ENCODE measurements at regions not wholly inside any gene's neighbourhood (a gene's known extent, or its start where the extent isn't known, plus 50 kb on each side); places are given as distances from the start of the nearest gene placed in this dataset.

- POLR2A ChIA-PET = no interaction called here
- Histone ChIP-seq H3K4me1 (ENCODE audit: control extremely low read depth in 1 of 4, control insufficient read depth in 4 of 4, insufficient read depth in 4 of 4, low read length in 3 of 4) (no peaks in the 10 kb centered on the region), H3K27me3 (replicated peaks in 2 of 5; ENCODE audit: control insufficient read depth in 4 of 5, insufficient read depth in 5 of 5, low read length in 4 of 5) (no peaks in the 10 kb centered on the region), H3K4me3 (ENCODE audit: control insufficient read depth in 1 of 7, extremely low read depth in 1 of 7, insufficient read depth in 4 of 7, low read depth in 2 of 7, low read length in 6 of 7) (no peak overlapping the region), H3K27ac (ENCODE audit: insufficient read depth in 1 of 2, low read depth in 1 of 2, low read length in 2 of 2, poor library complexity in 1 of 2, severe bottlenecking in 2 of 2) (no peak overlapping the region), H3K9me3 (ENCODE audit: control extremely low read depth in 1 of 5, control insufficient read depth in 4 of 5, insufficient read depth in 2 of 5, low read depth in 1 of 5, low read length in 4 of 5) (peaks cover 0 to 4% (median 2%) of the 10 kb centered on the region in 5 experiments), H3K36me3 (ENCODE audit: control insufficient read depth in 4 of 4, insufficient read depth in 4 of 4, low read length in 3 of 4) (no peaks in the 10 kb centered on the region)
- no CpG with 5 or more reads among the region's 1 CpG for WGBS (ENCODE audit: insufficient coverage)
- CTCF ChIA-PET = no interaction called here
- no peak for DNase-seq
Measured at GRCh38 chr4:127082986-127083385, 549.8 kb upstream of the INTU start.

GRCh38 chr4:127084666-127085065, 548.1 kb upstream of the INTU start:
- no peak overlapping the region for H3K27ac ChIP-seq (ENCODE audit: insufficient read depth in 1 of 2, low read depth in 1 of 2, low read length in 2 of 2, poor library complexity in 1 of 2, severe bottlenecking in 2 of 2)
- DNase-seq = no peak
- H3K27me3 ChIP-seq (replicated peaks in 2 of 5; ENCODE audit: control insufficient read depth in 4 of 5, insufficient read depth in 5 of 5, low read length in 4 of 5) = no peaks in the 10 kb centered on the region
- CTCF ChIA-PET = no interaction called here
- POLR2A ChIA-PET = no interaction called here
- no CpG with 5 or more reads among the region's 1 CpG for WGBS (ENCODE audit: insufficient coverage)
- H3K4me3 ChIP-seq (ENCODE audit: control insufficient read depth in 1 of 7, extremely low read depth in 1 of 7, insufficient read depth in 4 of 7, low read depth in 2 of 7, low read length in 6 of 7) = no peak overlapping the region
- H3K9me3 ChIP-seq (ENCODE audit: control extremely low read depth in 1 of 5, control insufficient read depth in 4 of 5, insufficient read depth in 2 of 5, low read depth in 1 of 5, low read length in 4 of 5) = peaks cover 0 to 4% (median 2%) of the 10 kb centered on the region in 5 experiments
- H3K36me3 ChIP-seq (ENCODE audit: control insufficient read depth in 4 of 4, insufficient read depth in 4 of 4, low read length in 3 of 4) = no peaks in the 10 kb centered on the region
- H3K4me1 ChIP-seq (ENCODE audit: control extremely low read depth in 1 of 4, control insufficient read depth in 4 of 4, insufficient read depth in 4 of 4, low read length in 3 of 4) = no peaks in the 10 kb centered on the region

GRCh38 chr4:127097061-127097460, 535.7 kb upstream of the INTU start:
- 80% methylated on average over 1 of the region's 2 CpGs for WGBS (ENCODE audit: insufficient coverage)
- Histone ChIP-seq H3K4me3 (ENCODE audit: control insufficient read depth in 1 of 7, extremely low read depth in 1 of 7, insufficient read depth in 4 of 7, low read depth in 2 of 7, low read length in 6 of 7) (no peak overlapping the region), H3K36me3 (ENCODE audit: control insufficient read depth in 4 of 4, insufficient read depth in 4 of 4, low read length in 3 of 4) (no peaks in the 10 kb centered on the region), H3K27ac (ENCODE audit: insufficient read depth in 1 of 2, low read depth in 1 of 2, low read length in 2 of 2, poor library complexity in 1 of 2, severe bottlenecking in 2 of 2) (no peak overlapping the region), H3K27me3 (replicated peaks in 2 of 5; ENCODE audit: control insufficient read depth in 4 of 5, insufficient read depth in 5 of 5, low read length in 4 of 5) (no peaks in the 10 kb centered on the region), H3K9me3 (ENCODE audit: control extremely low read depth in 1 of 5, control insufficient read depth in 4 of 5, insufficient read depth in 2 of 5, low read depth in 1 of 5, low read length in 4 of 5) (no peaks in the 10 kb centered on the region), H3K4me1 (ENCODE audit: control extremely low read depth in 1 of 4, control insufficient read depth in 4 of 4, insufficient read depth in 4 of 4, low read length in 3 of 4) (no peaks in the 10 kb centered on the region)
- no peak for DNase-seq
- ChIA-PET POLR2A (no interaction called here), CTCF (no interaction called here)

- Histone ChIP-seq H3K9me3 (ENCODE audit: control extremely low read depth in 1 of 5, control insufficient read depth in 4 of 5, insufficient read depth in 2 of 5, low read depth in 1 of 5, low read length in 4 of 5) (peaks cover 0 to 4% (median 2%) of the 10 kb centered on the region in 5 experiments), H3K27ac (ENCODE audit: insufficient read depth in 1 of 2, low read depth in 1 of 2, low read length in 2 of 2, poor library complexity in 1 of 2, severe bottlenecking in 2 of 2) (no peak overlapping the region), H3K27me3 (replicated peaks in 2 of 5; ENCODE audit: control insufficient read depth in 4 of 5, insufficient read depth in 5 of 5, low read length in 4 of 5) (no peaks in the 10 kb centered on the region), H3K36me3 (ENCODE audit: control insufficient read depth in 4 of 4, insufficient read depth in 4 of 4, low read length in 3 of 4) (no peaks in the 10 kb centered on the region), H3K4me1 (ENCODE audit: control extremely low read depth in 1 of 4, control insufficient read depth in 4 of 4, insufficient read depth in 4 of 4, low read length in 3 of 4) (no peaks in the 10 kb centered on the region), H3K4me3 (ENCODE audit: control insufficient read depth in 1 of 7, extremely low read depth in 1 of 7, insufficient read depth in 4 of 7, low read depth in 2 of 7, low read length in 6 of 7) (no peak overlapping the region)
- DNase-seq = no peak
- WGBS (ENCODE audit: insufficient coverage) = no CpG with 5 or more reads among the region's 1 CpG
- ChIA-PET CTCF (no interaction called here), POLR2A (no interaction called here)
Measured at GRCh38 chr4:127102361-127102760, 530.4 kb upstream of the INTU start.

GRCh38 chr4:127103681-127104115, 529.1 kb upstream of the INTU start:
- no peak overlapping the region for H3K27ac ChIP-seq (ENCODE audit: insufficient read depth in 1 of 2, low read depth in 1 of 2, low read length in 2 of 2, poor library complexity in 1 of 2, severe bottlenecking in 2 of 2)
- no CpG with 5 or more reads among the region's 3 CpGs for WGBS (ENCODE audit: insufficient coverage)
- H3K36me3 ChIP-seq (ENCODE audit: control insufficient read depth in 4 of 4, insufficient read depth in 4 of 4, low read length in 3 of 4) = no peaks in the 10 kb centered on the region
- no peak overlapping the region for H3K4me3 ChIP-seq (ENCODE audit: control insufficient read depth in 1 of 7, extremely low read depth in 1 of 7, insufficient read depth in 4 of 7, low read depth in 2 of 7, low read length in 6 of 7)
- DNase-seq = no peak
- peaks cover 0 to 4% (median 3%) of the 10 kb centered on the region in 5 experiments for H3K9me3 ChIP-seq (ENCODE audit: control extremely low read depth in 1 of 5, control insufficient read depth in 4 of 5, insufficient read depth in 2 of 5, low read depth in 1 of 5, low read length in 4 of 5)
- H3K4me1 ChIP-seq (ENCODE audit: control extremely low read depth in 1 of 4, control insufficient read depth in 4 of 4, insufficient read depth in 4 of 4, low read length in 3 of 4) = no peaks in the 10 kb centered on the region
- ChIA-PET POLR2A (no interaction called here), CTCF (no interaction called here)
- H3K27me3 ChIP-seq (replicated peaks in 2 of 5; ENCODE audit: control insufficient read depth in 4 of 5, insufficient read depth in 5 of 5, low read length in 4 of 5) = no peaks in the 10 kb centered on the region

- no peaks in the 10 kb centered on the region for H3K36me3 ChIP-seq (ENCODE audit: control insufficient read depth in 4 of 4, insufficient read depth in 4 of 4, low read length in 3 of 4)
- no peak for DNase-seq
- H3K27me3 ChIP-seq (replicated peaks in 2 of 5; ENCODE audit: control insufficient read depth in 4 of 5, insufficient read depth in 5 of 5, low read length in 4 of 5) = no peaks in the 10 kb centered on the region
- POLR2A ChIA-PET = no interaction called here
- peaks cover 0 to 2% (median 0%) of the 10 kb centered on the region in 5 experiments for H3K9me3 ChIP-seq (ENCODE audit: control extremely low read depth in 1 of 5, control insufficient read depth in 4 of 5, insufficient read depth in 2 of 5, low read depth in 1 of 5, low read length in 4 of 5)
- H3K27ac ChIP-seq (ENCODE audit: insufficient read depth in 1 of 2, low read depth in 1 of 2, low read length in 2 of 2, poor library complexity in 1 of 2, severe bottlenecking in 2 of 2) = no peak overlapping the region
- CTCF ChIA-PET = no interaction called here
- H3K4me1 ChIP-seq (ENCODE audit: control extremely low read depth in 1 of 4, control insufficient read depth in 4 of 4, insufficient read depth in 4 of 4, low read length in 3 of 4) = no peaks in the 10 kb centered on the region
- H3K4me3 ChIP-seq (ENCODE audit: control insufficient read depth in 1 of 7, extremely low read depth in 1 of 7, insufficient read depth in 4 of 7, low read depth in 2 of 7, low read length in 6 of 7) = no peak overlapping the region
Measured at GRCh38 chr4:127113844-127114362, 518.9 kb upstream of the INTU start.

- Histone ChIP-seq H3K27ac (ENCODE audit: insufficient read depth in 1 of 2, low read depth in 1 of 2, low read length in 2 of 2, poor library complexity in 1 of 2, severe bottlenecking in 2 of 2) (no peak overlapping the region), H3K27me3 (replicated peaks in 2 of 5; ENCODE audit: control insufficient read depth in 4 of 5, insufficient read depth in 5 of 5, low read length in 4 of 5) (no peaks in the 10 kb centered on the region), H3K36me3 (ENCODE audit: control insufficient read depth in 4 of 4, insufficient read depth in 4 of 4, low read length in 3 of 4) (no peaks in the 10 kb centered on the region), H3K9me3 (ENCODE audit: control extremely low read depth in 1 of 5, control insufficient read depth in 4 of 5, insufficient read depth in 2 of 5, low read depth in 1 of 5, low read length in 4 of 5) (no peaks in the 10 kb centered on the region), H3K4me1 (ENCODE audit: control extremely low read depth in 1 of 4, control insufficient read depth in 4 of 4, insufficient read depth in 4 of 4, low read length in 3 of 4) (no peaks in the 10 kb centered on the region), H3K4me3 (ENCODE audit: control insufficient read depth in 1 of 7, extremely low read depth in 1 of 7, insufficient read depth in 4 of 7, low read depth in 2 of 7, low read length in 6 of 7) (no peak overlapping the region)
- no CpG with 5 or more reads among the region's 3 CpGs for WGBS (ENCODE audit: insufficient coverage)
- ChIA-PET POLR2A (no interaction called here), CTCF (no interaction called here)
- no peak for DNase-seq
Measured at GRCh38 chr4:127118681-127119080, 514.1 kb upstream of the INTU start.
